Stimulated activated memory B cell treated with anti-CD40 and anti-IgM and Interleukin-4, amounts not matched to agents 10 μg/mL and 1 μg/mL and 100 μg/mL, for 72 hours (primary cell): ENCODE measurements at regions not wholly inside any gene's neighbourhood (a gene's known extent, or its start where the extent isn't known, plus 50 kb on each side); places are given as distances from the start of the nearest gene placed in this dataset.
"Not testable (repeated sequence)": the region's sequence is repeated elsewhere in the genome, so short reads cannot be mapped to it uniquely, and the experiment has no call there.

ENCODE experiments used
- ATAC-seq: fragments of 150-1000 bp; cut with Tn5 transposase; 2 replicates; pipeline ENCODE4 v1.10.0; 2021
- H3K27ac Mint-ChIP-seq: one replicate; pipeline ENCODE4 v1.8.0; 2022; ENCODE audit warnings: mild to moderate bottlenecking, mixed read lengths
- H3K27me3 Mint-ChIP-seq: one replicate; pipeline ENCODE4 v1.8.0; 2022; ENCODE audit warnings: mixed read lengths
- H3K36me3 Mint-ChIP-seq: one replicate; pipeline ENCODE4 v1.8.0; 2022; ENCODE audit warnings: mixed read lengths
- H3K4me1 Mint-ChIP-seq: one replicate; pipeline ENCODE4 v1.8.0; 2022; ENCODE audit warnings: mixed read lengths
- H3K4me3 Mint-ChIP-seq: one replicate; pipeline ENCODE4 v1.8.0; 2022; ENCODE audit warnings: mild to moderate bottlenecking, moderate library complexity, mixed read lengths
- H3K9me3 Mint-ChIP-seq: one replicate; pipeline ENCODE4 v1.8.0; 2022; ENCODE audit warnings: mixed read lengths

DNA sequence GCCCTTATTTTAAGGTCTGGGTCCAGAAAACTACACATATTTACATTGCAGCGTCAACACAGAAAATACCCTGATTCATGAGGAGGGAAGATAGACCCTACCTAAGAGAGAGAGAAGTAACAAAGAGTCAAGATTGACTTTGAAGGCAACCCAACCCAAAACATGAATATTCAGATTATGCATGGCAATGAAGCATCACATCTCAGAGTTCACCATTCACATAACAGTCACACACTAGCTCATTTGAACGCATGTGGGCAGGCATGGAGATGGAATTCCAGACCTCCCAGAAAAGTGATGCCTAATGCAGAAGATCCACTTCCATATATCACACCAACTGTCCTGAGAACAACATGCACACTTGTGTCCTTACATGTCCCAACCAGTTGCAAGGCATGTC, 190.1 kb upstream of the ITGA1 start:
- Mint-ChIP-seq H3K4me3 (no peak overlapping the region), H3K36me3 (no peaks in the 10 kb centered on the region), H3K9me3 (no peaks in the 10 kb centered on the region), H3K4me1 (no peaks in the 10 kb centered on the region), H3K27ac (no peak overlapping the region), H3K27me3 (no peaks in the 10 kb centered on the region)
- ATAC-seq, result no peak

DNA sequence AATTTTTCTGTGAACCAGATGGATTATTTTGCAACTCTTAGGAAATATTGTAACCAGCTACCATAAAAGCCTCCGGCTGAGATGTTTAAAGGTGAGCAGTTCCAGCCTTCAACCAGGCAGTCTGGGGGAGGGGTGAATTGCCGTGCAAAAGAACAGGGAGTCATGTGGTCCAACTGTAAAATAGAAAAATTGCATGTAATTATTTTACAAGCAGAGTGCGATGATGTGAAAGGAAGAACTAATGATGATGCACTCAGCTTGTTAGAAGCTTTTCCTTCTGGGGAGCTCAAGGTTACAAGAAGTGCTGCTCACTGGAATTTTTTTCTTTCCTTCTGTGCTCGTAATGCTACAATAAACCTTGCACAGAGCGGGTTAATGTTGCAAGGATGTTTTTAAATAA, 188.7 kb upstream of the ITGA1 start:
- no peak for ATAC-seq
- Mint-ChIP-seq H3K27ac (no peak overlapping the region), H3K4me1 (no peaks in the 10 kb centered on the region), H3K27me3 (no peaks in the 10 kb centered on the region), H3K36me3 (no peaks in the 10 kb centered on the region), H3K9me3 (no peaks in the 10 kb centered on the region), H3K4me3 (no peak overlapping the region)

DNA sequence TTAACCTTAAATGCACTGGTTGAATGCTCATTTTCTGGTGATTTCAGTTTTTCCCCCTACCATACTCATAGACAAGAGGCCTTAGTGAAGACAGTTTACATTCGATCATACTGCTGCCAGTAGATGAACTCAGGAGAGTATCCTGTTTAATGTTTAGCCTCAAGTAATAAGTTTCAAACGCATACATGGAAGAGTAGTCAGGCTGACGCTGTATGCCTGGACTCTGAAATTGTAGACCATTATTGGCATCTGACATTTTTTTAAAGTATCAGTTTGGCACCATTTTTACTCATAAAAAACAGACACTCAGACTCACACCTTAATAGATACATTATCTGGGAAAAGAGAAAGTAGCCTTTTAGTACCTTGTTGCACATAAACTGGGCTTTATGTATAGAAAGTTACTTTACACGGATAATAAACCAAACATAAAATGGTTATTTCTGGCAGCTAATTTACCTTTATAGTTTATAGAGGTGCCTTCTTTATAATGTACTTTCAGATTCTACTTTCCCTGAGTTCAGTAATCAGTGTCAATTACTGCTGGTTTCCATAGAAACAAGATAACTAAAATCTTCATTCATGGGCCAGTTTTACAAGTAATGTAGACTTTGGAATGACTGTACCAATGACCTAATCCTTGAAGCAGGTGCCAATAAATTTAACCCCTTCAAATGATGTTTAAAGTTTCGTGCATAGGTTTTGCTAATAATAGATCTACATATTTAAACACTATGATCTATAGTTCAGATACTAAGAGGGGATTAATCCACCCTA, 183.8 kb upstream of the ITGA1 start:
- H3K27me3 Mint-ChIP-seq, result no peaks in the 10 kb centered on the region
- H3K9me3 Mint-ChIP-seq, result no peaks in the 10 kb centered on the region
- no peak for ATAC-seq
- H3K4me3 Mint-ChIP-seq, result no peak overlapping the region
- H3K27ac Mint-ChIP-seq, result no peak overlapping the region
- H3K4me1 Mint-ChIP-seq, result no peaks in the 10 kb centered on the region
- no peaks in the 10 kb centered on the region for H3K36me3 Mint-ChIP-seq

DNA sequence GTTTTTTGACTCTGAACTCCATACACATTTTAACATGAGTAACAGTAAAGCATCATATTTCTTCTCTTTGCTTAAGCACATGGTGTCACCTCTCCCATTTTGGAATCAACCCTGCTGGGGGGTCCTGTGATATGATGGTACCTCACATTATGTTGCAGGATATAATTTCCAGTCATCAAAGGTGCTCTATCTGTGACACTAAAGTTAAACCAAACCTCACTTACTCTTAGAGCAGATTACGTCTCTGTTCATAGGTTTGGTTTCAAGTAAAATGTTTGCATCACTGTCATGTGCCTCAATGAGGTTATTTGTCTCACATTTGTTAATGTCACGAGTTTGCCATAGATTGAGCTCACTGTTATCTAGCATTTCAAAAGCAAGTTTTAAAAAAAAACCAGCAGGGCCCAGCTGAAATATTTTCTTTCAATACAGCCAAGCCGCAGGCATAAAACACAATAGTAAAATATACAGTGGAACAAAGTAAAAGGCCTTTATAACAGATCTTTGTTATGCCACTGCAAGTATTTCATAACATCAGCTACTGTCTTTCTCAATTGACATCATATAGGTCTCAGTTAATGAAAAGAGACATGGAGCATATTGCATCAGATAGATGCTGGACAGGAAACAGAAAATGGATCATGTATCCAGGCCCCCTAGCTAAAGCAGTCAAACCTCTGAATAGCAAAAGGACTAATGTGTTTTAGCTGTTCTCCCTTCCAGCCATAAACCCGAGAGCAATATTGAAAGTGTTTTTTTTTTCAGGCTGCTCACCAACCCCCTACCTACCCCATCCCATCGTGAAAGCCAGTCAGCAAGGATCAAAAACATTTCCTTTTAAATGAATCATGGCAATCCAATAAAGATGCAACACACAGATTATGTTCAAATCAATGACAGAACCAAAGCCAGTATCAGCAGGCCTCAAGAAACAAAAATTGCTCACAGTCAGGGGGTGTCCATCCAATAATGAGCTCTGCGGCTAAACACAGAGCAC, 182.1 kb upstream of the ITGA1 start:
- H3K9me3 Mint-ChIP-seq, result peaks cover 6% of the 10 kb centered on the region
- no peaks in the 10 kb centered on the region for H3K4me1 Mint-ChIP-seq
- H3K27me3 Mint-ChIP-seq, result no peaks in the 10 kb centered on the region
- ATAC-seq, result peak; percentile 31
- no peaks in the 10 kb centered on the region for H3K36me3 Mint-ChIP-seq
- no peak overlapping the region for H3K4me3 Mint-ChIP-seq
- no peak overlapping the region for H3K27ac Mint-ChIP-seq

DNA sequence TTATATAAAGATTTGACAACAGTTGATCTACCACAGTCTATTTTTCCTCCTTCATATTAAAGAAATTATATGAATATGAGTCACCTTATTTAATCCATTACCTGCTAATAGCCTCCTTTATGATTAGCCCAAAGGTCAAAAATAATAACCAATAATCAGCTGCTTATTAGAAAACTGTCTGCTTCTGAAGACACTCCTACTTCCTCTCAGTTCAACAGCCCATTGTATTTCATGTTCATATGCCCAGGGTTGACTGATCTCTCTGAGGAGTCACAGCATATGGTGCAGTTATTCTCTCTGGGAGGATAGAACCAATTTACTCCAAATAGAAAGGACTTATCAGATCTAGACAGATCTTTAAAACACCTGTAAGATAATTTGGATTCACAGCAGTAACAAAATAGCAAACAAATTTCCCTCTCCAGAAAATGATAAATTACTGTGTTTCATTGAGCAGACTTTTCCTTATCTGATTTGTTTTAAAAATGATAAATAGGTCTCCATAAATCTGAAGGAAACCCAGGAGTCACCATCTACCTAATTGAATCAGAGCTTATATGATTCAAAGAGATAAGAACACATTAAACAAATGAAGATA, 180.4 kb upstream of the ITGA1 start:
- H3K27ac Mint-ChIP-seq, result no peak overlapping the region
- no peak overlapping the region for H3K4me3 Mint-ChIP-seq
- H3K36me3 Mint-ChIP-seq, result no peaks in the 10 kb centered on the region
- no peak for ATAC-seq
- H3K9me3 Mint-ChIP-seq, result peaks cover 6% of the 10 kb centered on the region
- H3K27me3 Mint-ChIP-seq, result no peaks in the 10 kb centered on the region
- no peaks in the 10 kb centered on the region for H3K4me1 Mint-ChIP-seq

DNA sequence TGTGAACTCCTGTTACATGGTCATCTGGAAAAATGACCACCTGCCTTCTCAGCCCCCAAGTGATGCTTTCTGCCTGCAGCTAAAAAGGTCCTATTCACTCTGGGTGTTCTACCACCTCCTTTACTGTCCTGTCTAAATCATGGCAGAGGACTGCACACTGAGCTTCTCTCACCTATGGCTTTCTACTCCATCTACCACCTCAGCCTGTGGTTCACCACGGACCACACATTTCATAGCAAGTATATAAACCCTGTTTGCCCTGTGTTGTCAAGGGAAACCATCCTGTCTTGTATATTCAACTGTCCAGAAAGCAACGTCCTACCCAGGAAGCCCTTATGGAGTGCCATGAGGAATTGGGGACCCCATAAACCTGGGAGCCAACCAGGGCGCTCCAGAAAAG, 167.4 kb upstream of the ITGA1 start:
- Mint-ChIP-seq H3K27ac (no peak overlapping the region), H3K4me1 (no peaks in the 10 kb centered on the region), H3K27me3 (no peaks in the 10 kb centered on the region), H3K4me3 (no peak overlapping the region), H3K36me3 (no peaks in the 10 kb centered on the region), H3K9me3 (peaks cover 2% of the 10 kb centered on the region)
- ATAC-seq, result no peak

DNA sequence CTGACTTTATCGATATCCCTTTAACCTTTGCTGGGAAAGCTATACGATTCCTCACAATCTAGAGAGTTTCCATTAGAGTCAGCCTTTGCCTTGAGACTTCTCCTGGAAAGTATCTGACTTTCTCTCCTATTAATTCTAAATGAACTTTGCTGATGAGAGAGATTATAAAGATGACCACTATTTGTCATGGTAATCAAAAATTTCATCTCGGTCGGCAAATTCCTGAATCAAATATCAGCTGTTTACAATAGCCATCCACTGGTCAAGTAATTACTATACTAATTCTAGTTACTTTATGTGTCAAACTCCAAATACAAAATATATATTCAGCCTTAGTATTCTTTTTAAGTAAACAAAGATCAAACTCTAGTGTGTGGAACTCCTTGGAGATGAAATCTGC, 164.4 kb upstream of the ITGA1 start:
- H3K27ac Mint-ChIP-seq, result no peak overlapping the region
- no peaks in the 10 kb centered on the region for H3K36me3 Mint-ChIP-seq
- H3K9me3 Mint-ChIP-seq, result no peaks in the 10 kb centered on the region
- no peaks in the 10 kb centered on the region for H3K4me1 Mint-ChIP-seq
- ATAC-seq, result no peak
- no peak overlapping the region for H3K4me3 Mint-ChIP-seq
- H3K27me3 Mint-ChIP-seq, result no peaks in the 10 kb centered on the region

DNA sequence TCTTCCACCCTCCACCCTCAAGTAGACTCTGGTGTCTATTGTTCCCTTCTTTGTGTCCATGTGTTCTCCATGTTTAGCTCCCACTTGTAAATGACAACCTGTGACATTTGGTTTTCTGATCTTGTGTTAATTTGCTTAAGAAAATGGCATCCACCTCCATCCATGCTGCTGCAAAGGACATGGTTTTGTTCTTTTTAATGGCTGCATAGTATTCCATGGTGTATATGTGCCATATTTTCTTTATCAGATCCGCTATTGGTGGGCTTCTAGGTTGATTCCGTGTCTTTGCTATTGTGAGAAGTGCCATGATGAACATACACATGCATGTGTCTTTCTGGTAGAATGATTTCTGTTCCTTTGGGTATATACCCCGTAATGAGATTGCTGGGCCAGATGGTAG, 163.4 kb upstream of the ITGA1 start:
- Mint-ChIP-seq H3K4me3 (no peak overlapping the region), H3K27me3 (no peaks in the 10 kb centered on the region), H3K9me3 (no peaks in the 10 kb centered on the region), H3K27ac (no peak overlapping the region), H3K4me1 (no peaks in the 10 kb centered on the region), H3K36me3 (no peaks in the 10 kb centered on the region)
- no peak for ATAC-seq

DNA sequence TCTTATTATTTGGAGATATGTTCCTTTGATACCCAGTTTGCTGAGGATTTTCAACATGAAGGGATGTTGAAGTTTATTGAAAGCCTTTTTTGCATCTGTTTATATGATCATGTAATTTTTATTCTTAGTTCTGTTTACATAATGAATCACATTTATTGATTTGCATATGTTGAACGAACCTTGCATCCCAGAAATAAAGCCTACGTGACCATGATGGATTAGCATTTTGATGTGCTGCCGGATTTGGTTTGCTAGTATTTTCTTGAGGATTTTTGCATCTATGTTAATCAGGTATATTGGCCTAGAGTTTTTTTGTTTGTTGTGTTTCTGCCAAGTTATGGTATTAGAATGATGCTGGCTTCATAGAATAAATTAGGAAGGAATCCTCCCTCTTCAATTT, 161.4 kb upstream of the ITGA1 start:
- H3K27me3 Mint-ChIP-seq, result no peaks in the 10 kb centered on the region
- H3K9me3 Mint-ChIP-seq, result no peaks in the 10 kb centered on the region

DNA sequence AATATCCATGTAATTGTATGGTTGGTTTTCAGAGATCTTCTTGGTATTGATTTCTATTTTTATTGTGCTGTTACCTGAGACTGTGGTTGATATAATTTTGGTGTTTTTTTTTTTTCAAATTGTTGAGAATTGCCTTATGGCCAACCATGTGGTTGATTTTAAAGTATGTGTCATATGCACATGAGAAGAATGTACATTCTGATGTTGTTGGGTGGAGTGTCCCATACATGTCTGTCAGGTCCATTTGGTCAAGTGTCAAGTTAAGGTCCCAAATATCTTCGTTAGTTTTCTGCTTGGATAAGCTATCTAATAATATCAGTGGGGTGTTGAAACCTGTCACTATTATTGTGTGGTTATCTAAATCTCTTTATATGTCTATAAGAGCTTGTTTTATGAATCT, 160.0 kb upstream of the ITGA1 start:
- H3K4me3 Mint-ChIP-seq, result no peak overlapping the region
- no peaks in the 10 kb centered on the region for H3K27me3 Mint-ChIP-seq
- no peak for ATAC-seq
- no peaks in the 10 kb centered on the region for H3K4me1 Mint-ChIP-seq
- H3K36me3 Mint-ChIP-seq, result no peaks in the 10 kb centered on the region
- no peaks in the 10 kb centered on the region for H3K9me3 Mint-ChIP-seq
- H3K27ac Mint-ChIP-seq, result no peak overlapping the region

More for the DNA sequence above, 161.4 kb upstream of the ITGA1 start:
- Mint-ChIP-seq H3K4me3 (no peak overlapping the region), H3K27ac (no peak overlapping the region), H3K4me1 (no peaks in the 10 kb centered on the region), H3K36me3 (no peaks in the 10 kb centered on the region)
- no peak for ATAC-seq

DNA sequence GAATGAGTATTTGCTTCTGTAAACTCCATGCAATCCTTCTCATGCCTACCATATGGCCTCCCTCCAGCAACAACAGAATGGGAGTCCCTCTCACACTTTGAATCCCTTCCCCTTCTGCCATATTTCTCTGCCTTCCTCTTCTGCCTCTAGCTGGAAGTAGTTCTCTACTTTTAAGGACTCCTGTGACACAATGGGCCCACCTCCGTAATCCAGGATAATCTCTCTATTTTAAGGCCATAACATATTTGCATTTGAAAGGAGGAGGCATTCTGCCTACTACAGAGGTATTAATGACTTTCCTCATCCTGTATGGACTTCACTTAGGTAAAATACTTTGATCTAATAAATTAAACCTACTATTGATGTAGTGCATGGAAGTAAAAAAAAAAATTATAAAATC, 155.4 kb upstream of the ITGA1 start:
- no peak overlapping the region for H3K4me3 Mint-ChIP-seq
- H3K36me3 Mint-ChIP-seq, result no peaks in the 10 kb centered on the region
- H3K27ac Mint-ChIP-seq, result no peak overlapping the region
- H3K9me3 Mint-ChIP-seq, result peaks cover 5% of the 10 kb centered on the region
- no peaks in the 10 kb centered on the region for H3K27me3 Mint-ChIP-seq
- ATAC-seq, result no peak
- H3K4me1 Mint-ChIP-seq, result no peaks in the 10 kb centered on the region

DNA sequence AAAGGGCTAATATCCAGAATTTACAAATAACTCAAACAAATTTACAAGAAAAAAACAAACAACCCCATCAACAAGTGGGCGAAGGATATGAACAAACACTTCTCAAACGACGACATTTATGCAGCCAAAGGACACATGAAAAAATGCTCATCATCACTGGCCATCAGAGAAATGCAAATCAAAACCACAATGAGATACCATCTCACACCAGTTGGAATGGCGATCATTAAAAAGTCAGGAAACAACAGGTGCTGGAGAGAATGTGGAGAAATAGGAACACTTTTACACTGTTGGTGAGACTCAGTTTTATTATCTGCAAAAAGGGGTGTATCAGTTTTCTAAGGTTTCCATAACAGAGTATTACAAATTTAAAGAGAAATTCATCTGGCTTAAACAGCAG, 153.5 kb upstream of the ITGA1 start:
- H3K4me1 Mint-ChIP-seq, H3K36me3 Mint-ChIP-seq: not testable (repeated sequence)

DNA sequence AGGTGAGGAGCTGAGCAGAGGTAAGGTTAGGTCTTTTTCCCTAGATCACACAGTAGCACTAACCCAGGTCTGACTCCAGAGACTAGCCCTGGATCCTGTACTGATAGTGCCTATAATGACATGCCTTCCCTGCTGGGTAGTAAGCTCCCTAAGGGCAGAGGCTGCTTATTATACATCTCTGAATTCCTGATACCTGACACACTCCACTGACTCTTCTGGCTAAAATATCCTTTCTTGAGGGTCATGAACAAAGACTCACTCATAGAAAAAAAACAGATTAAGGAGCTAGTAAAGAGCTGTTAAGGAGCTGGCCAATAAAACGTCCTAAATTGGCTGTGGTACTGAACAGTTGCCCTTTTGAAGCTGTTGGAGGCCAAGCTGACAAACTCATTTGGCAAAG, 149.0 kb upstream of the ITGA1 start:
- no peaks in the 10 kb centered on the region for H3K4me1 Mint-ChIP-seq
- no peak overlapping the region for H3K4me3 Mint-ChIP-seq
- H3K36me3 Mint-ChIP-seq, result no peaks in the 10 kb centered on the region
- peaks cover 7% of the 10 kb centered on the region for H3K9me3 Mint-ChIP-seq
- H3K27me3 Mint-ChIP-seq, result no peaks in the 10 kb centered on the region
- no peak for ATAC-seq
- no peak overlapping the region for H3K27ac Mint-ChIP-seq

More for the DNA sequence above, 153.5 kb upstream of the ITGA1 start:
- not testable (repeated sequence) for H3K9me3 Mint-ChIP-seq, ATAC-seq, H3K4me3 Mint-ChIP-seq, H3K27ac Mint-ChIP-seq, H3K27me3 Mint-ChIP-seq

DNA sequence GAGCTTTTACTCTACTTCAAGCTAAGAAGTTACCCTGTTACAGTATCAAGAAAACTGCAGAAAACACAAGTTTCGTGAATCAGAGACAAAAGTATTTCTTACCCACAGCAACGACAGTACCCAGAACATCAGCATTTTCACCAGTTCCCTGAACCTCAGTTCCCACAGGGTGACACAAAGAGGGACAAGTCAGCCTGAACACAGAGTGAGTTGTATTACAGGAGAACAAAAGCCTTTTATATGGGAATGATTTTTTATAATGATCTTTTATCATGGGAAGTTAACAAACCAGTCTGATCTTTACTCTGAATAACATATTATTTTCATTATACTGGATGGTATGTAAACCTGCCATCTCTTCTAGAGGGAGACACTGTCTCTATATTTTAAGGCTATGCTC, 139.0 kb upstream of the ITGA1 start:
- H3K4me1 Mint-ChIP-seq, result no peaks in the 10 kb centered on the region
- H3K36me3 Mint-ChIP-seq, result no peaks in the 10 kb centered on the region
- no peak overlapping the region for H3K4me3 Mint-ChIP-seq
- no peak overlapping the region for H3K27ac Mint-ChIP-seq
- ATAC-seq, result no peak
- H3K27me3 Mint-ChIP-seq, result peaks cover 9% of the 10 kb centered on the region
- H3K9me3 Mint-ChIP-seq, result peaks cover 17% of the 10 kb centered on the region

DNA sequence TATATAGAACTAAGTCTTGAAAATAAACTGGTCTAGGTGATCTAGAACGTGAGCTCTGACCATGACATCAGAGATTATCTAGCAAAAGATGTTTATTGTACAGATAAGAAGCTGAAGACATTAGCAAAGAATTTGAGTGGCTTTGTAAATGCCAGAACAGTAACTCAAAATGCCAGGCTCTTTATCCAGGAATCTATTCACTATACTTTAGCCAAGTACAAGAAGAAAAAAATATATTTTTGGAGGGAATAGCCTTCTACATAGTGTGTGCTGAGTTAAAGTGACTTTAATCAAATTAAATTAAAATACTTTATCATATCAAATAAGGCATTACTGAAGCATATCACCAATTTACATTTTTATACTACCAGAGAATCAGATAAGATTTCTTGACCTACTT, 132.6 kb upstream of the ITGA1 start:
- Mint-ChIP-seq H3K4me1 (no peaks in the 10 kb centered on the region), H3K36me3 (no peaks in the 10 kb centered on the region), H3K27ac (no peak overlapping the region), H3K9me3 (no peaks in the 10 kb centered on the region), H3K4me3 (no peak overlapping the region), H3K27me3 (peaks cover 18% of the 10 kb centered on the region)
- ATAC-seq, result no peak
